NT2/D1 (cell line): ENCODE measurements at regions not wholly inside any gene's neighbourhood (a gene's known extent, or its start where the extent isn't known, plus 50 kb on each side); places are given as distances from the start of the nearest gene placed in this dataset.

ENCODE experiments used
- YY1 ChIP-seq: IDR thresholded peaks from 2 replicates; pipeline ENCODE4 v1.6.1; 2011; ENCODE audit not compliant: insufficient read length, insufficient read depth
- ZNF274 ChIP-seq: IDR thresholded peaks from 2 replicates; pipeline ENCODE4 v1.6.1; 2011; ENCODE audit warnings: mild to moderate bottlenecking, low read depth, low read length

DNA sequence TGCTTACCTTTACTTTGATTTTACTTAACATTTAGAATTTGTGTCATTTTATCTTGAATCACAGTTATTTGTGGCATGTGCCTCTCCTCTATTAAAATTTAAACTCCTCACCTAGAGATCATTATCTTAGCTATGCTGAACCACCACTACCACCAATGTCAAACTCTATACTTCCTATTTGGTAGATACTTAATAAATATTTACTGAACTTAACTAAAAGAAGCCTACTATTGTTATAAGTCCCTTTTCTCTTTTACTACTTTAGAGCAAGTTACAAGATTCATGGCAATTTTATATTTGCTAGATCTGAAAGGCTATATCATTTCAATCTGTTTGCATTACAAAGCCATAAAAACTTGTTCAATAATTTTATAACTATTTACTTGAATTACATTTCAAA is 273.3 kb upstream of the CCNH start:
- TF ChIP-seq YY1, result no peak
- TF ChIP-seq ZNF274, result no peak
